ENCODE measurements at regions not wholly inside any gene's neighbourhood (a gene's known extent, or its start where the extent isn't known, plus 50 kb on each side); places are given as distances from the start of the nearest gene placed in this dataset.

DNA sequence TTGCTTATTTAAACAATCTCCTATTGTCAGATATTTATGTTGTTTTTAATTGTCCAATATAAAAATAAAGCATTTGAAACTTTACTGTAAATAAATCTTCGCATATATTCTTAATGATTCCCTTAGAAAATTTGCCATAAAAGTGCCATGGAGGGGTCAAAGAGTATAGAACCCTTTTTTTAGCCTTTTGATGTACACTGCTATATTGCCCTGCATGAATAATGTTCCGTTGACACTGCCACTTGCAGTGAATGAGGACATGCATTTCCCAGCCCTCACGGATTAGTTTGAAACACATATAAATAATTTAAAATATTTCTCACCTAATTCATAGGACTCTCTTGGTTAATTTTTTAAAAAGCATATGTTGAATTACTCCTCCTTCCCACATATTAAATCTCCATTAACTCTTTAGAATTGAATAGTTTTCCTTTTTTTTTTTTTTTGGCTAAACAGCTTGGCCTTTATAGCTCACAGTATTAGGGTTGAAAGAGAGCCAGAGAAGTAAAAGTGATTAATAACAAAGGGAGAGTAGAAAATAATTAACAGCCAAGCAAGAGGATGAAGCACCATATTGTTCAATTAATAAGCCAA is 129.8 kb upstream of the SGCD start:
- TF ChIP-seq, protein P1, sequence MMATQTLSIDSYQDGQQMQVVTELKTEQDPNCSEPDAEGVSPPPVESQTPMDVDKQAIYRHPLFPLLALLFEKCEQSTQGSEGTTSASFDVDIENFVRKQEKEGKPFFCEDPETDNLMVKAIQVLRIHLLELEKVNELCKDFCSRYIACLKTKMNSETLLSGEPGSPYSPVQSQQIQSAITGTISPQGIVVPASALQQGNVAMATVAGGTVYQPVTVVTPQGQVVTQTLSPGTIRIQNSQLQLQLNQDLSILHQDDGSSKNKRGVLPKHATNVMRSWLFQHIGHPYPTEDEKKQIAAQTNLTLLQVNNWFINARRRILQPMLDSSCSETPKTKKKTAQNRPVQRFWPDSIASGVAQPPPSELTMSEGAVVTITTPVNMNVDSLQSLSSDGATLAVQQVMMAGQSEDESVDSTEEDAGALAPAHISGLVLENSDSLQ (IDR thresholded peaks at IDR 0.05) = no peak
- TF ChIP-seq, protein P2, sequence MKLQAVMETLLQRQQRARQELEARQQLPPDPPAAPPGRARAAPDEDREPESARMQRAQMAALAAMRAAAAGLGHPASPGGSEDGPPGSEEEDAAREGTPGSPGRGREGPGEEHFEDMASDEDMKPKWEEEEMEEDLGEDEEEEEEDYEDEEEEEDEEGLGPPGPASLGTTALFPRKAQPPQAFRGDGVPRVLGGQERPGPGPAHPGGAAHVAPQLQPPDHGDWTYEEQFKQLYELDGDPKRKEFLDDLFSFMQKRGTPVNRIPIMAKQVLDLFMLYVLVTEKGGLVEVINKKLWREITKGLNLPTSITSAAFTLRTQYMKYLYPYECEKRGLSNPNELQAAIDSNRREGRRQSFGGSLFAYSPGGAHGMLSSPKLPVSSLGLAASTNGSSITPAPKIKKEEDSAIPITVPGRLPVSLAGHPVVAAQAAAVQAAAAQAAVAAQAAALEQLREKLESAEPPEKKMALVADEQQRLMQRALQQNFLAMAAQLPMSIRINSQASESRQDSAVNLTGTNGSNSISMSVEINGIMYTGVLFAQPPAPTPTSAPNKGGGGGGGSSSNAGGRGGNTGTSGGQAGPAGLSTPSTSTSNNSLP (IDR thresholded peaks at IDR 0.05; ENCODE audit: borderline replicate concordance, low read depth, low read length) = no peak
- TF ChIP-seq NRF1 (conservative IDR thresholded peaks at IDR 0.05 in 1 of 2, IDR thresholded peaks at IDR 0.05 in 1 of 2) (no peak), SRSF3 (IDR thresholded peaks at IDR 0.05; ENCODE audit: insufficient read depth, low read length) (no peak), HDAC2 (IDR thresholded peaks at IDR 0.05) (no peak), CBFB (CRISPR knock-in tag; IDR thresholded peaks at IDR 0.05) (no peak)
- TF ChIP-seq, protein P3, sequence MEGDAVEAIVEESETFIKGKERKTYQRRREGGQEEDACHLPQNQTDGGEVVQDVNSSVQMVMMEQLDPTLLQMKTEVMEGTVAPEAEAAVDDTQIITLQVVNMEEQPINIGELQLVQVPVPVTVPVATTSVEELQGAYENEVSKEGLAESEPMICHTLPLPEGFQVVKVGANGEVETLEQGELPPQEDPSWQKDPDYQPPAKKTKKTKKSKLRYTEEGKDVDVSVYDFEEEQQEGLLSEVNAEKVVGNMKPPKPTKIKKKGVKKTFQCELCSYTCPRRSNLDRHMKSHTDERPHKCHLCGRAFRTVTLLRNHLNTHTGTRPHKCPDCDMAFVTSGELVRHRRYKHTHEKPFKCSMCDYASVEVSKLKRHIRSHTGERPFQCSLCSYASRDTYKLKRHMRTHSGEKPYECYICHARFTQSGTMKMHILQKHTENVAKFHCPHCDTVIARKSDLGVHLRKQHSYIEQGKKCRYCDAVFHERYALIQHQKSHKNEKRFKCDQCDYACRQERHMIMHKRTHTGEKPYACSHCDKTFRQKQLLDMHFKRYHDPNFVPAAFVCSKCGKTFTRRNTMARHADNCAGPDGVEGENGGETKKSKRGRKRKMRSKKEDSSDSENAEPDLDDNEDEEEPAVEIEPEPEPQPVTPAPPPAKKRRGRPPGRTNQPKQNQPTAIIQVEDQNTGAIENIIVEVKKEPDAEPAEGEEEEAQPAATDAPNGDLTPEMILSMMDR (IDR thresholded peaks at IDR 0.05 in 2 of 3, conservative IDR thresholded peaks at IDR 0.05 in 1 of 3; ENCODE audit: insufficient read depth in 2 of 3, low read depth in 1 of 3, low read length in 3 of 3) = no peak
- TF ChIP-seq, protein P4, sequence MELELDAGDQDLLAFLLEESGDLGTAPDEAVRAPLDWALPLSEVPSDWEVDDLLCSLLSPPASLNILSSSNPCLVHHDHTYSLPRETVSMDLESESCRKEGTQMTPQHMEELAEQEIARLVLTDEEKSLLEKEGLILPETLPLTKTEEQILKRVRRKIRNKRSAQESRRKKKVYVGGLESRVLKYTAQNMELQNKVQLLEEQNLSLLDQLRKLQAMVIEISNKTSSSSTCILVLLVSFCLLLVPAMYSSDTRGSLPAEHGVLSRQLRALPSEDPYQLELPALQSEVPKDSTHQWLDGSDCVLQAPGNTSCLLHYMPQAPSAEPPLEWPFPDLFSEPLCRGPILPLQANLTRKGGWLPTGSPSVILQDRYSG (tag; conservative IDR thresholded peaks at IDR 0.05; ENCODE audit: low read depth) = no peak
- TF ChIP-seq, protein P5, sequence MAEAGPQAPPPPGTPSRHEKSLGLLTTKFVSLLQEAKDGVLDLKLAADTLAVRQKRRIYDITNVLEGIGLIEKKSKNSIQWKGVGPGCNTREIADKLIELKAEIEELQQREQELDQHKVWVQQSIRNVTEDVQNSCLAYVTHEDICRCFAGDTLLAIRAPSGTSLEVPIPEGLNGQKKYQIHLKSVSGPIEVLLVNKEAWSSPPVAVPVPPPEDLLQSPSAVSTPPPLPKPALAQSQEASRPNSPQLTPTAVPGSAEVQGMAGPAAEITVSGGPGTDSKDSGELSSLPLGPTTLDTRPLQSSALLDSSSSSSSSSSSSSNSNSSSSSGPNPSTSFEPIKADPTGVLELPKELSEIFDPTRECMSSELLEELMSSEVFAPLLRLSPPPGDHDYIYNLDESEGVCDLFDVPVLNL (CRISPR knock-in tag; IDR thresholded peaks at IDR 0.05; ENCODE audit: low read depth) = no peak
- TF ChIP-seq, protein P6, sequence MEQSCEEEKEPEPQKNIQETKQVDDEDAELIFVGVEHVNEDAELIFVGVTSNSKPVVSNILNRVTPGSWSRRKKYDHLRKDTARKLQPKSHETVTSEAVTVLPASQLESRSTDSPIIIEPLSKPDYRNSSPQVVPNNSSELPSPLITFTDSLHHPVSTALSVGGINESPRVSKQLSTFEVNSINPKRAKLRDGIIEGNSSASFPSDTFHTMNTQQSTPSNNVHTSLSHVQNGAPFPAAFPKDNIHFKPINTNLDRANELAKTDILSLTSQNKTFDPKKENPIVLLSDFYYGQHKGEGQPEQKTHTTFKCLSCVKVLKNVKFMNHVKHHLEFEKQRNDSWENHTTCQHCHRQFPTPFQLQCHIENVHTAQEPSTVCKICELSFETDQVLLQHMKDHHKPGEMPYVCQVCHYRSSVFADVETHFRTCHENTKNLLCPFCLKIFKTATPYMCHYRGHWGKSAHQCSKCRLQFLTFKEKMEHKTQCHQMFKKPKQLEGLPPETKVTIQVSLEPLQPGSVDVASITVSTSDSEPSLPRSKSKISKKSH (CRISPR knock-in tag; IDR thresholded peaks at IDR 0.05) = no peak
